ENCODE measurements at regions not wholly inside any gene's neighbourhood (a gene's known extent, or its start where the extent isn't known, plus 50 kb on each side); places are given as distances from the start of the nearest gene placed in this dataset.

GRCh38 chr11:32262367-32262766 is 171.5 kb downstream of the RCN1 start:
- no peak for TF ChIP-seq REST (IDR thresholded peaks at IDR 0.05; ENCODE audit: insufficient read depth in 1 of 2, low read depth in 2 of 2, low read length in 2 of 2)
- TF ChIP-seq SIN3A (IDR thresholded peaks at IDR 0.05; ENCODE audit: borderline replicate concordance, insufficient read depth, low read length): no peak
- no peak for TF ChIP-seq TAF1 (IDR thresholded peaks at IDR 0.05; ENCODE audit: borderline replicate concordance, insufficient read depth, low read length)
- no peak for TF ChIP-seq POLR2AphosphoS5 (IDR thresholded peaks at IDR 0.05; ENCODE audit: low read depth, low read length)
- TF ChIP-seq FOXP2 (optimal IDR thresholded peaks at IDR 0.05; ENCODE audit: borderline replicate concordance, extremely low read depth, extremely low read length, insufficient read depth): no peak

DNA sequence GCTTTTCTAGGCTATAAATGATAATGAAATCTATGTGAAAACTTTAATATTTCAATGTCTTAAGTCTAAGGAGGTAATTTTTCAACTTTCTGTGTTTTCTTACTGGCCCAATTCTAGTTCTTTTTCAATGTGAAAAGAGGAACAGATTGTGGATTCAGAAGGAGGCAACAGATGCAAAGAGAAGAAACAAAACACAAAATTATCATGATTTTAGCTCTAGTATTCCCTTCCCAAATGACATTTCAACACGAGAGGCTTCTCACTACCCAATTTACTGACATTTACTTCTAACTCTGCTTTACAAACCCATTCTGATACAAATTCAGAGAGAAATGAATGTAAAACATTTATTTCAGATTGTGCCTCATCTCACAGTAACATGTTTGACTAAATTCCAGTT is 169.4 kb downstream of the WT1 start:
- TF ChIP-seq REST (IDR thresholded peaks at IDR 0.05; ENCODE audit: insufficient read depth in 1 of 2, low read depth in 2 of 2, low read length in 2 of 2): no peak
- no peak for TF ChIP-seq TAF1 (IDR thresholded peaks at IDR 0.05; ENCODE audit: borderline replicate concordance, insufficient read depth, low read length)
- TF ChIP-seq POLR2AphosphoS5 (IDR thresholded peaks at IDR 0.05; ENCODE audit: low read depth, low read length): no peak
- TF ChIP-seq SIN3A (IDR thresholded peaks at IDR 0.05; ENCODE audit: borderline replicate concordance, insufficient read depth, low read length): no peak
- no peak for TF ChIP-seq FOXP2 (optimal IDR thresholded peaks at IDR 0.05; ENCODE audit: borderline replicate concordance, extremely low read depth, extremely low read length, insufficient read depth)

GRCh38 chr11:32266601-32267000 is 168.7 kb downstream of the WT1 start:
- TF ChIP-seq TAF1 (IDR thresholded peaks at IDR 0.05; ENCODE audit: borderline replicate concordance, insufficient read depth, low read length): no peak
- TF ChIP-seq FOXP2 (optimal IDR thresholded peaks at IDR 0.05; ENCODE audit: borderline replicate concordance, extremely low read depth, extremely low read length, insufficient read depth): no peak
- no peak for TF ChIP-seq POLR2AphosphoS5 (IDR thresholded peaks at IDR 0.05; ENCODE audit: low read depth, low read length)
- no peak for TF ChIP-seq REST (IDR thresholded peaks at IDR 0.05; ENCODE audit: insufficient read depth in 1 of 2, low read depth in 2 of 2, low read length in 2 of 2)

- TF ChIP-seq TAF1 (IDR thresholded peaks at IDR 0.05; ENCODE audit: borderline replicate concordance, insufficient read depth, low read length): no peak
- no peak for TF ChIP-seq REST (IDR thresholded peaks at IDR 0.05; ENCODE audit: insufficient read depth in 1 of 2, low read depth in 2 of 2, low read length in 2 of 2)
- TF ChIP-seq FOXP2 (optimal IDR thresholded peaks at IDR 0.05; ENCODE audit: borderline replicate concordance, extremely low read depth, extremely low read length, insufficient read depth): no peak
- TF ChIP-seq SIN3A (IDR thresholded peaks at IDR 0.05; ENCODE audit: borderline replicate concordance, insufficient read depth, low read length): no peak
- no peak for TF ChIP-seq POLR2AphosphoS5 (IDR thresholded peaks at IDR 0.05; ENCODE audit: low read depth, low read length)
These were observed 167.6 kb downstream of the WT1 start for GRCh38 chr11:32267679-32268187.

DNA sequence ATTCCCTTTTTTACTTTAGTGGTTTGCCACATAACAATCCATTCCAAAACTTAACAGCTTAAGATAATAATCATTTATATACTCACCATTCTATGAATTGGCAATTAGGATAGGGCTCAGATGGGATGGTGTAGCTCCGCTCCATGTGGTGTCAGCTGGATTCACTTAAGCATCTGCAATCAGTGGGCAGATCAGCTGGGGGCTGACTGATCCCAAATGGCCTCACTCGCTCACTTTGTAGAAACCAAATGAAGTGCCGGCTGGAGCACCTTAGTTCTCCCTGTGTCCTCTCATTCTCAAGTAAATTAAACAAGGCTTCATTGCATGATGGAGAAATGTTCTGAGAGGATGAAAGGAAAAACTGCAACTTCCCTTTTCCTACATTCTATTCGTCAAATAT is 161.4 kb downstream of the WT1 start:
- TF ChIP-seq SIN3A (IDR thresholded peaks at IDR 0.05; ENCODE audit: borderline replicate concordance, insufficient read depth, low read length) (no peak), TAF1 (IDR thresholded peaks at IDR 0.05; ENCODE audit: borderline replicate concordance, insufficient read depth, low read length) (no peak), FOXP2 (optimal IDR thresholded peaks at IDR 0.05; ENCODE audit: borderline replicate concordance, extremely low read depth, extremely low read length, insufficient read depth) (no peak), REST (IDR thresholded peaks at IDR 0.05; ENCODE audit: insufficient read depth in 1 of 2, low read depth in 2 of 2, low read length in 2 of 2) (no peak), POLR2AphosphoS5 (IDR thresholded peaks at IDR 0.05; ENCODE audit: low read depth, low read length) (no peak)

Measured in PFSK-1 (cell line).